Choroid plexus epithelial cell (primary cell): ENCODE measurements at regions not wholly inside any gene's neighbourhood (a gene's known extent, or its start where the extent isn't known, plus 50 kb on each side); places are given as distances from the start of the nearest gene placed in this dataset.

Source experiments
- DNase-seq: peaks from one replicate; pipeline ENCODE4 v3.0.0-alpha.2; 2010; ENCODE audit warnings: low read depth
- H3K4me3 ChIP-seq: 2 replicates; pipeline ENCODE4 v1.5.1; 2011; ENCODE audit warnings: low read depth, mild to moderate bottlenecking, control low read depth, low read length, moderate library complexity
- TF ChIP-seq, protein P1 (sequence below): conservative IDR thresholded peaks from 2 replicates; pipeline ENCODE4 v1.5.1; 2011; ENCODE audit warnings: low read depth, mild to moderate bottlenecking, control low read depth, inconsistent platforms, low read length, moderate library complexity

DNA sequence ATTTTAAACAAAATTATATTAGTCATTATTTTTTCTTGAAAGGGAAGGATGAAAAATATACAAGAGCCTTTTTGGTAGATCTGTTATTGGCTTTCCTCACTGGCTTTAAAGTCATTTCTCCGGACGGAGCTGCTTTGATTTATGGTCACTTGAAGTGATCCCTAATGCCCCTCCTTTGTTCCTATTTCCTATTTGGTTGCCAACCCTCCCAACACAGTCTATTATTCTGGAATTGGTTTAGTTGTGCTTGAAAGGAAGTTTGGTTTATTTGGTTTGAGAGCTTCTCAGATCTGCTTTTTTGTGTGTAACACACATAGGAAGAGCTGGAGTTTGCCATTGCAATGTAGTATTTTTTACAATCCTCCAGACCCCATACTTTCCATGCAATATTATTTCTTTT, 347.9 kb downstream of the RFPL4B start:
- H3K4me3 ChIP-seq = no peak overlapping the region
- DNase-seq = no peak
- TF ChIP-seq, protein P1, sequence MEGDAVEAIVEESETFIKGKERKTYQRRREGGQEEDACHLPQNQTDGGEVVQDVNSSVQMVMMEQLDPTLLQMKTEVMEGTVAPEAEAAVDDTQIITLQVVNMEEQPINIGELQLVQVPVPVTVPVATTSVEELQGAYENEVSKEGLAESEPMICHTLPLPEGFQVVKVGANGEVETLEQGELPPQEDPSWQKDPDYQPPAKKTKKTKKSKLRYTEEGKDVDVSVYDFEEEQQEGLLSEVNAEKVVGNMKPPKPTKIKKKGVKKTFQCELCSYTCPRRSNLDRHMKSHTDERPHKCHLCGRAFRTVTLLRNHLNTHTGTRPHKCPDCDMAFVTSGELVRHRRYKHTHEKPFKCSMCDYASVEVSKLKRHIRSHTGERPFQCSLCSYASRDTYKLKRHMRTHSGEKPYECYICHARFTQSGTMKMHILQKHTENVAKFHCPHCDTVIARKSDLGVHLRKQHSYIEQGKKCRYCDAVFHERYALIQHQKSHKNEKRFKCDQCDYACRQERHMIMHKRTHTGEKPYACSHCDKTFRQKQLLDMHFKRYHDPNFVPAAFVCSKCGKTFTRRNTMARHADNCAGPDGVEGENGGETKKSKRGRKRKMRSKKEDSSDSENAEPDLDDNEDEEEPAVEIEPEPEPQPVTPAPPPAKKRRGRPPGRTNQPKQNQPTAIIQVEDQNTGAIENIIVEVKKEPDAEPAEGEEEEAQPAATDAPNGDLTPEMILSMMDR = no peak

DNA sequence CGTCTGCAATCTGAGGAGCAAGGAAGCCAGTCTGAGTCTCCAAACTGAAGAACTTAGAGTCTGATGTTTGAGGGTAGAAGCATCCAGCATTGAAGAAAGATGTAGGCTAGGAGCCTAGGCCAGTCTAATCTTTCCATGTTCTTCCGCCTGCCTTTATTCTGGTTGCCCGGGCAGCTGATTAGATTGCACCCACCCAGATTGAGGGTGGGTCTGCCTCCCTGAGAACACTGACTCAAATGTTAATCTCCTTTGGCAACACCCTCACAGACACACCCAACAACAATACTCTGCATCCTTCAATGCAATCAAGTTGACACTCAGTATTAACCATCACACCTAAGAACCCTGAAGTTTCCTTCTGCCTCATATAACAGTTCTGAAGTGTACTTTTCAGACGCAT, 350.1 kb downstream of the RFPL4B start:
- H3K4me3 ChIP-seq = no peak overlapping the region
- DNase-seq = no peak
- TF ChIP-seq, protein P1 = no peak

DNA sequence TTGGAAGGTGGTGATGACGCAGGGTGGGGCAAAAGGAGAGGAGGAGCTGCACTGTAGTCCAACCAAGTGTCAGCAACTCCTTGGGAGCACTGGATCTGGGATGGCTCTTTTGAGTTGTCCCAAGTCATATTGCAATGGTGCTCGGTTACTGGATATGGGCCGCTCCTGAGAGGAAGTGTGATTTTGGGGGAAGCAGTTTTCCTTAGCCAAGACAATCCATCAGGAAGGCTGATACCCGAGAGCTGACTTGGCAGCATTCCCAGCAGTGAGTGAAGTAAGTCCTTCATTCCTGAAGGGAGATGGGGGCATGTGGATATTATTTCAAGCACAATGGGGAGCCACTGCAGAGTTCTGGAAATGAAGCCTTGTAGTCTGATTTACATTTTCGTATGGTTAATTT, 354.1 kb downstream of the RFPL4B start:
- no peak overlapping the region for H3K4me3 ChIP-seq
- TF ChIP-seq, protein P1 = no peak
- DNase-seq = peak; percentile 41

DNA sequence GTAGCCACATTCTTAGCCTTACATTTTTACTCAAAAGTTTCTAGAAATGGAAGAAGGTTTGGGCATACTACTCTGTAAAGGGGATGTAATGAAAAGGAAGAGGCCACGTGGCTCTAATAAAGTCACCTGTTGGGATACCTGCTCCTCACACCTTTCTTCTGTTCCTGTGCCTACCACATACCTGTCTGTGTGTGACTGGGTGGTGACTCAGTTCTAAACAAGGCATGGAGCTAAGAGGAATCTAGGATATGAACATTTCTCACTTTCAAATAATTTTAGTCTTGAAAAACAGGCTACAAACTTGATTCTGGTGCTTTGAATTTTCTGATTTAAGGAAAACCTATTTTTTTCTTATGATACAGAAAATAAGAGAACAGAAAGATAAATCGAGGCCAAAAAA, 363.6 kb downstream of the RFPL4B start:
- no peak overlapping the region for H3K4me3 ChIP-seq
- DNase-seq = no peak
- TF ChIP-seq, protein P1 = no peak

DNA sequence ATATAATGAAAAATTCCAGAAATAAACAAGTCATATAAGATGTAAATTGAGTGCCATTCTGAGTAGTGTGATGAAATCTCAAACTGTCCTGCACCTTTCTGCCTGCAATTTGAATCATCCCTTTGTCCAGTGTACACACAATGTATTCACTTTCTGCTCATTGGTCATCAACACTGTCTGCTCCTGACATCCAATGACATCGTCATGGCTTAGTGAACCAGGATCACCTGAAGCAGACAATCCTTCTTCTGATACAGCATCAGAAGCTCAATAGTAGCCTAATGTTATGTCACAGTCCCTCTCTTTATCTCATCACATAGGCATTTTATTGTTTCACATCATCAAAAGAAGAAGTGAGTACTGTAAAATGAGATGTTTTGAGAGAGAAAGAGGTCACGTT, 366.3 kb downstream of the RFPL4B start:
- TF ChIP-seq, protein P1 = no peak
- no peak overlapping the region for H3K4me3 ChIP-seq
- DNase-seq = no peak

DNA sequence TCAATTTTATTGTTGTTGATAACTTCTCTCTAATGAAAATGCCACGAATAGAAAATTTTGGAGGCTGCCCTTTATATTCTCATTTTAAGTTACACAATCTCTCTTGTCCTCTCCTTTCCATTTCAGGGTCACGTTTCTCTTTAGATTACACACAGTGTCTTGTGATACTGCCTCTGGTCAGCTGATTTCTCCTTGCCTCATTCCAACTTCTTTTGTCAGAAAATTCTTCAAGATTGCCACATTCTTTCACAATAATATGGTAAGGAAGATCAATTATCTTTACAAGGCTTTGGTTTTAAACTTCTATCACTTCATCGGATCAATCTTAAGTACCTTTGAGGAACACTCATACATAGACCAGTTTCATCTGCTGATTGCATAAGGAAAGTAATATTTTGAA, 370.3 kb downstream of the RFPL4B start:
- no peak overlapping the region for H3K4me3 ChIP-seq
- peak; percentile 81 for DNase-seq
- TF ChIP-seq, protein P1 = no peak

DNA sequence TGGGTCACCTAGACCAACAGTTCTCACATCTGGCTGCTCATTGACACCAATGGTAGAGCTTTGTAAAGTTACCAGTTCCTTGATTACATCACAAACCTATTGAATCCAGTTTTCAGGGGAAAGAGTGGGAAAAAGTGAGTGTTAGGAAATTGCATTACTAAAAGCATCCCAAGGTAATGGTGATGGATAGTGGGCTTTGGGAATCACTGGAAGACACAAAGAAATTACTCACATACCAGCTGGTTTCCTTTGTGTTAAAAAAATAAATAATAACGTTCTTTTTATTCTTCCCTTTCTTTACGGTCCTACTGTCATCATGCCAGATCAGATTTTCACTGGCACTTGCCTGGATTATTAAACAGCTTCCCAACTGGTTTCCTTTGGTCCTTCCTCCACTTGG, 370.7 kb downstream of the RFPL4B start:
- peak; percentile 12 for DNase-seq
- no peak overlapping the region for H3K4me3 ChIP-seq

More for the DNA sequence above, 370.7 kb downstream of the RFPL4B start:
- TF ChIP-seq, protein P1 = no peak
